ENCODE measurements at regions not wholly inside any gene's neighbourhood (a gene's known extent, or its start where the extent isn't known, plus 50 kb on each side); places are given as distances from the start of the nearest gene placed in this dataset.

DNA sequence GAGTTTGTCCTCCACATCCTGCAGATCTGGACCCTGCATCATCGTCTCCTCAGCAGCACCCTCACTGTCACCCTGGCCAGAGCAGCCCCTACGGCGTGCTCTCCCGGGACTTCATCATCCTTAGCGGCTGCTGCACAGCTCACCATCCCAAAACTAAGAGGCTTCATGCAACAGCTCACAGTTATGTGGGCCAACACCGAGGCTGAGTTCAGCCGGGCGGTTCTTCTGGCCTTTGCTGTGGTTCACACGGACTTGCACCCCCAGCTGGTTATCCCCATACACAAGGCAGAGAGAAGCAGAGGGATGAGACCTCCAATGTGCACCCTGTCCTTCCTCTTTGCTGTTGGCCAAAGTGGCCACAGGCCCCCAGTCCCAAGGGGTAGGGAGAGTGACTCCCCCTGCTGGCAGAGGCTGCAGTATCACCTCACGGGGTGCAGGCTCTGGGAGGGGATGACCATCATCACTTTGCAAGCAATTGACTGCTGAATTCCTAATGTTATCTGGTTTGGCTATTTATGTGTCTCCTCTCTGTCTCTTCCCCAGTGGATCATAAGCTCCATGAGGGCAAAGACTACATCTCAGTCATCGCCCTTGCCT, 276.8 kb downstream of the BRD1 start:
- H3K4me3 ChIP-seq: no peak overlapping the region
- H3K36me3 ChIP-seq: no peaks in the 10 kb centered on the region
- H3K4me1 ChIP-seq (ENCODE audit: control insufficient read depth in 1 of 2, low read depth in 2 of 2): no peaks in the 10 kb centered on the region
- H3K27ac ChIP-seq: no peak overlapping the region
- no peaks in the 10 kb centered on the region for H3K27me3 ChIP-seq (replicated peaks; ENCODE audit: insufficient read depth)
- peaks cover 6% of the 10 kb centered on the region for H3K9me3 ChIP-seq
- ATAC-seq (ENCODE audit: insufficient number of reproducible peaks, low FRiP score, low read depth) (no peak), DNase-seq (ENCODE audit: low spot score) (no peak)
- TF ChIP-seq CTCF (IDR thresholded peaks at IDR 0.05): no peak

GRCh38 chr22:49550141-49550430, 277.6 kb downstream of the BRD1 start:
- Histone ChIP-seq H3K4me3 (no peak overlapping the region), H3K27ac (no peak overlapping the region), H3K4me1 (ENCODE audit: control insufficient read depth in 1 of 2, low read depth in 2 of 2) (no peaks in the 10 kb centered on the region), H3K27me3 (replicated peaks; ENCODE audit: insufficient read depth) (no peaks in the 10 kb centered on the region), H3K9me3 (peaks cover 6% of the 10 kb centered on the region), H3K36me3 (no peaks in the 10 kb centered on the region)
- TF ChIP-seq CTCF (IDR thresholded peaks at IDR 0.05): no peak
- DNase-seq (ENCODE audit: low spot score) (no peak), ATAC-seq (ENCODE audit: insufficient number of reproducible peaks, low FRiP score, low read depth) (no peak)

GRCh38 chr22:49549256-49550140, 278.2 kb downstream of the BRD1 start:
- no peak for DNase-seq (ENCODE audit: low spot score)
- H3K27me3 ChIP-seq (replicated peaks; ENCODE audit: insufficient read depth): no peaks in the 10 kb centered on the region

DNA sequence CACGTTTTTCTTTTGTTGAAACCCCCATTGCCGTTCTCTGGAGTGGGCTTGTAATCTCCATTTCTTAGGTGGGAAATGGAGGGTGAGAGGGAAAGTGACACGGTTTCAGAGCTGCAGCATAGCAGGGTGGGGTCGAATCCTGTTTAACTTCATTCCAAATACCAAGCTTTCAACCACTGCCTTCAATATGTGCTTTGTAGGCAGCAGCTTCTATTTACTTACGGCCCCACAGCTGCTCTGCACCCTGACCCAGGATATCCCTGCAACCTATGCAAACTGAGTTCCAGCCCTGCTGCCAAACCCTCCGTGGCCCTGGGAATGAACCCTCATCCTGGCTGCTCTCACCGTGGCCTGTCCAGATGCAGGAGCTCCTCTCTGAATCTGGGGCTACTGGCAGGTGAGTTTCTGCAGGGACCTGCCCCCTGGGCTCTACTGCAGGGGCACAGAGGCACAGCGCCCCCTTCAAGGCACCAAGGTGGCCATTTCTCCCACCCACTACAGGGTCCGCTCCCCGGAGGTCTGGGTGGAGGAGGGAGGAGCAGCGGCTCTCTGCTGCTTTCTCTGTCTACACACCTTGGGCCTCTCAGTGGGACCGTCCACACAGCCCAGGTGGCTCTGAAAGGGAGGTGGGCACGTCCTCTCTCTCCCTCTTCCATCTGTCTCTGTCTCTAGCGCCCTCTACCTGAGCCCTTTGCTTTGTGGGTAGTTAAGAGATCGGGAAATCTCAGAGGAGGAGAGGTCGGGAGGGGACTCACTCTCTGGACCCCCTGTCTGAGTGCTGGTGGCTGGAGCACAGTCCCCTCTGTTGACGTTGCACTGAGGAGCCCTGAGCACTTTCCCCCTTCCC, 279.1 kb downstream of the BRD1 start:
- Histone ChIP-seq H3K36me3 (no peaks in the 10 kb centered on the region), H3K27me3 (replicated peaks; ENCODE audit: insufficient read depth) (no peaks in the 10 kb centered on the region), H3K27ac (no peak overlapping the region), H3K4me3 (no peak overlapping the region), H3K4me1 (ENCODE audit: control insufficient read depth in 1 of 2, low read depth in 2 of 2) (no peaks in the 10 kb centered on the region), H3K9me3 (peaks cover 6% of the 10 kb centered on the region)
- TF ChIP-seq CTCF (IDR thresholded peaks at IDR 0.05): no peak
- DNase-seq (ENCODE audit: low spot score) (no peak), ATAC-seq (ENCODE audit: insufficient number of reproducible peaks, low FRiP score, low read depth) (no peak)

More at GRCh38 chr22:49549256-49550140, 278.2 kb downstream of the BRD1 start:
- ATAC-seq (ENCODE audit: insufficient number of reproducible peaks, low FRiP score, low read depth): no peak
- Histone ChIP-seq H3K4me1 (ENCODE audit: control insufficient read depth in 1 of 2, low read depth in 2 of 2) (no peaks in the 10 kb centered on the region), H3K4me3 (no peak overlapping the region), H3K9me3 (peaks cover 6% of the 10 kb centered on the region), H3K36me3 (no peaks in the 10 kb centered on the region), H3K27ac (no peak overlapping the region)
- no peak for TF ChIP-seq CTCF (IDR thresholded peaks at IDR 0.05)

DNA sequence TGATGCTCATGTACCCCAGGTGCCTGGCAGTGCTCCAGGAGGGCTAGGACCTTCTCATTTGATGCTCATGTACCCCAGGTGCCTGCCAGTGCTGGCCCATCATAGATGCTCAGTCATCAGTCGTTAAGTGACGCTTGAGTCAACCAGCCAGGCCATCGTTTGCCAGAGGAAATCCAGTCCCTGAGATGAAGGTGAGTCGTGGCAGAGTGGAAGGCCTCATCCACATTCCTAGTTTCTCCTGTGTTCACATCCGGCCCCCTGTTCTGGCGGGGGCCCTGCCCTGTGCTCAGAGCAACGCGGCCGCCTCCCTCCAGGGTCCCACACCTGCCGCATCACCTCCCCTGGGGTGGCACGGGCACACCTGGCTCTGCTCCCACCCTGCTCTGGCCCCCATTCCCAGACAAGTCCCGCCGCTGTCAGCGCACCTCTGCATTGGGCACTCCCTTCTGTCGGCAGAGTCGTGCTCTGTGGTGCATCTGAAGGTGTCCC, 279.9 kb downstream of the BRD1 start:
- DNase-seq (ENCODE audit: low spot score) (no peak), ATAC-seq (ENCODE audit: insufficient number of reproducible peaks, low FRiP score, low read depth) (no peak)
- peaks cover 6% of the 10 kb centered on the region for H3K9me3 ChIP-seq

More for the DNA sequence above, 279.9 kb downstream of the BRD1 start:
- Histone ChIP-seq H3K36me3 (no peaks in the 10 kb centered on the region), H3K4me3 (no peak overlapping the region), H3K27me3 (replicated peaks; ENCODE audit: insufficient read depth) (no peaks in the 10 kb centered on the region), H3K27ac (no peak overlapping the region), H3K4me1 (ENCODE audit: control insufficient read depth in 1 of 2, low read depth in 2 of 2) (no peaks in the 10 kb centered on the region)
- no peak for TF ChIP-seq CTCF (IDR thresholded peaks at IDR 0.05)
